Ishikawa (cell line): ENCODE measurements at regions not wholly inside any gene's neighbourhood (a gene's known extent, or its start where the extent isn't known, plus 50 kb on each side); places are given as distances from the start of the nearest gene placed in this dataset.

Experiments
- CREB1 ChIP-seq: IDR thresholded peaks from 2 replicates; pipeline ENCODE4 v1.6.1; 2012; ENCODE audit warnings: low read depth
- EGR1 ChIP-seq: IDR thresholded peaks from 2 replicates; pipeline ENCODE4 v1.6.1; 2012
- EP300 ChIP-seq: IDR thresholded peaks from 2 replicates; pipeline ENCODE4 v1.6.1; 2012; ENCODE audit warnings: borderline replicate concordance
- FOXM1 ChIP-seq: IDR thresholded peaks from 2 replicates; pipeline ENCODE4 v1.6.1; 2012; ENCODE audit warnings: low read depth, borderline replicate concordance
- MAX ChIP-seq: IDR thresholded peaks from 2 replicates; pipeline ENCODE4 v1.6.1; 2012
- RAD21 ChIP-seq: IDR thresholded peaks from 2 replicates; pipeline ENCODE4 v1.6.1; 2012; ENCODE audit warnings: low read depth

- TF ChIP-seq FOXM1 = no peak
- TF ChIP-seq MAX = no peak
- TF ChIP-seq RAD21 = no peak
- TF ChIP-seq EP300 = no peak
- no peak for TF ChIP-seq EGR1
- no peak for TF ChIP-seq CREB1
Measured at GRCh38 chr5:163023846-163024245, 413.5 kb upstream of the CCNG1 start.
